ENCODE measurements at regions not wholly inside any gene's neighbourhood (a gene's known extent, or its start where the extent isn't known, plus 50 kb on each side); places are given as distances from the start of the nearest gene placed in this dataset.

DNA sequence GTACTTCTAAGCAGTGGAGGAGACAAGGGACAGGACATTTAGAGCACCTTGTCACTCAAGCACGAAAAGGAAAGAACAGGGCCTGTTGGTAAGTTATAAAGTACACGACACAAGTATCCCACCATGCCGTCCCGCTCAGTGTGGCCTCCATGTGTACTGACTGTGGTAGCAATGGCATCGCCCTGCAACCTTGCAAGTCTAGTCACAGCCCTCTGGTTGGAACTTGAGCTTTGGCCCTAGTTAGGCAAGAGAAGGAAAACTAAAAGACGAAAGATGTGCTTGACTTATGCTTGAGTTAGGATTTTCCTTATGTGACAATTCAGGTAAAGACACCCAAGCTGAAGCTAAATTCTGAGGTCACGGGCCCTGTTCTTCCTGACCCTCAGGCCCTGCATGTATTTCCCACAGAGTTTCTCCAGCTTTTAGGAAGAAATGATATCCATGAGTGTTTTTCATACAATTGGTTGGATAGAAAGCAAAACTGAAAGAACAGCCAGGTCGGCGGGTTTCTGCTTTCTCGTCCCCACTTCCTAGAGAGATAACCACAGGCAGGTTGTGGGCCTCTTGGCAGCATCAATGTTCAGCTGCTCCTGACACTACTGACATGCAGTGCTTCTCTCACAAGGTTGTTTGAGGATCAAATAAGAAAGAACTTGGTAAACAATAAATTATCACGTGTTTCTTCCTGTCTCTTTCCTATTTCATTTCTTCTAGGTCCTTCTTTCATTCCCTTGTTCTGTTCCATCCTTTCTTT, 216.2 kb downstream of the IRS2 start:
- TF ChIP-seq ZNF585B (tag by site-specific recombination; IDR thresholded peaks at IDR 0.05) (no peak), ZNF629 (tag by site-specific recombination; IDR thresholded peaks at IDR 0.05) (no peak), ZNF292 (tag by site-specific recombination; IDR thresholded peaks at IDR 0.05; ENCODE audit: borderline replicate concordance, low read depth) (no peak), ZNF221 (tag by site-specific recombination; IDR thresholded peaks at IDR 0.05; ENCODE audit: borderline replicate concordance) (no peak), PRDM1 (tag by site-specific recombination; IDR thresholded peaks at IDR 0.05) (no peak), ZNF132 (tag by site-specific recombination; IDR thresholded peaks at IDR 0.05; ENCODE audit: borderline replicate concordance) (no peak), ZNF555 (tag by site-specific recombination; conservative IDR thresholded peaks at IDR 0.05) (no peak), ZNF366 (tag by site-specific recombination; conservative IDR thresholded peaks at IDR 0.05) (no peak), YY2 (tag by site-specific recombination; IDR thresholded peaks at IDR 0.05) (no peak), ZNF394 (tag by site-specific recombination; IDR thresholded peaks at IDR 0.05; ENCODE audit: borderline replicate concordance) (no peak)
- TF ChIP-seq, protein P1, sequence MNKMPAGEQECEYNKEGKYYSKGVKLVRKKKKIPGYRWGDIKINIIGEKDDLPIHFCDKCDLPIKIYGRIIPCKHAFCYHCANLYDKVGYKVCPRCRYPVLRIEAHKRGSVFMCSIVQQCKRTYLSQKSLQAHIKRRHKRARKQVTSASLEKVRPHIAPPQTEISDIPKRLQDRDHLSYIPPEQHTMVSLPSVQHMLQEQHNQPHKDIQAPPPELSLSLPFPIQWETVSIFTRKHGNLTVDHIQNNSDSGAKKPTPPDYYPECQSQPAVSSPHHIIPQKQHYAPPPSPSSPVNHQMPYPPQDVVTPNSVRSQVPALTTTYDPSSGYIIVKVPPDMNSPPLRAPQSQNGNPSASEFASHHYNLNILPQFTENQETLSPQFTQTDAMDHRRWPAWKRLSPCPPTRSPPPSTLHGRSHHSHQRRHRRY (tag by site-specific recombination; IDR thresholded peaks at IDR 0.05) = no peak
- TF ChIP-seq, protein P2, sequence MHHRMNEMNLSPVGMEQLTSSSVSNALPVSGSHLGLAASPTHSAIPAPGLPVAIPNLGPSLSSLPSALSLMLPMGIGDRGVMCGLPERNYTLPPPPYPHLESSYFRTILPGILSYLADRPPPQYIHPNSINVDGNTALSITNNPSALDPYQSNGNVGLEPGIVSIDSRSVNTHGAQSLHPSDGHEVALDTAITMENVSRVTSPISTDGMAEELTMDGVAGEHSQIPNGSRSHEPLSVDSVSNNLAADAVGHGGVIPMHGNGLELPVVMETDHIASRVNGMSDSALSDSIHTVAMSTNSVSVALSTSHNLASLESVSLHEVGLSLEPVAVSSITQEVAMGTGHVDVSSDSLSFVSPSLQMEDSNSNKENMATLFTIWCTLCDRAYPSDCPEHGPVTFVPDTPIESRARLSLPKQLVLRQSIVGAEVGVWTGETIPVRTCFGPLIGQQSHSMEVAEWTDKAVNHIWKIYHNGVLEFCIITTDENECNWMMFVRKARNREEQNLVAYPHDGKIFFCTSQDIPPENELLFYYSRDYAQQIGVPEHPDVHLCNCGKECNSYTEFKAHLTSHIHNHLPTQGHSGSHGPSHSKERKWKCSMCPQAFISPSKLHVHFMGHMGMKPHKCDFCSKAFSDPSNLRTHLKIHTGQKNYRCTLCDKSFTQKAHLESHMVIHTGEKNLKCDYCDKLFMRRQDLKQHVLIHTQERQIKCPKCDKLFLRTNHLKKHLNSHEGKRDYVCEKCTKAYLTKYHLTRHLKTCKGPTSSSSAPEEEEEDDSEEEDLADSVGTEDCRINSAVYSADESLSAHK (tag by site-specific recombination; IDR thresholded peaks at IDR 0.05) = no peak
- TF ChIP-seq, protein P3, sequence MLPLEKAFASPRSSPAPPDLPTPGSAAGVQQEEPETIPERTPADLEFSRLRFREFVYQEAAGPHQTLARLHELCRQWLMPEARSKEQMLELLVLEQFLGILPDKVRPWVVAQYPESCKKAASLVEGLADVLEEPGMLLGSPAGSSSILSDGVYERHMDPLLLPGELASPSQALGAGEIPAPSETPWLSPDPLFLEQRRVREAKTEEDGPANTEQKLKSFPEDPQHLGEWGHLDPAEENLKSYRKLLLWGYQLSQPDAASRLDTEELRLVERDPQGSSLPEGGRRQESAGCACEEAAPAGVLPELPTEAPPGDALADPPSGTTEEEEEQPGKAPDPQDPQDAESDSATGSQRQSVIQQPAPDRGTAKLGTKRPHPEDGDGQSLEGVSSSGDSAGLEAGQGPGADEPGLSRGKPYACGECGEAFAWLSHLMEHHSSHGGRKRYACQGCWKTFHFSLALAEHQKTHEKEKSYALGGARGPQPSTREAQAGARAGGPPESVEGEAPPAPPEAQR (tag by site-specific recombination; IDR thresholded peaks at IDR 0.05) = no peak
- TF ChIP-seq, protein P4, sequence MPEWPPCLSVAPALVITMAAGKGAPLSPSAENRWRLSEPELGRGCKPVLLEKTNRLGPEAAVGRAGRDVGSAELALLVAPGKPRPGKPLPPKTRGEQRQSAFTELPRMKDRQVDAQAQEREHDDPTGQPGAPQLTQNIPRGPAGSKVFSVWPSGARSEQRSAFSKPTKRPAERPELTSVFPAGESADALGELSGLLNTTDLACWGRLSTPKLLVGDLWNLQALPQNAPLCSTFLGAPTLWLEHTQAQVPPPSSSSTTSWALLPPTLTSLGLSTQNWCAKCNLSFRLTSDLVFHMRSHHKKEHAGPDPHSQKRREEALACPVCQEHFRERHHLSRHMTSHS (tag by site-specific recombination; IDR thresholded peaks at IDR 0.05) = no peak
- H3K36me3 ChIP-seq (ENCODE audit: control insufficient read depth in 2 of 2, insufficient read depth in 1 of 2, low read length in 2 of 2) = no peaks in the 10 kb centered on the region
- POLR2A ChIA-PET = no interaction called here
- CTCF ChIA-PET = no interaction called here
- H3K4me3 ChIP-seq (ENCODE audit: low read depth, low read length) = no peak overlapping the region
- H3K4me1 ChIP-seq (ENCODE audit: control insufficient read depth, insufficient read depth, low read length) = no peaks in the 10 kb centered on the region
- no peaks in the 10 kb centered on the region for H3K9me3 ChIP-seq (ENCODE audit: control insufficient read depth, insufficient read depth, low read depth, low read length)
- no peak overlapping the region for H3K27ac ChIP-seq (ENCODE audit: extremely low read depth, low read depth, low read length)

DNA sequence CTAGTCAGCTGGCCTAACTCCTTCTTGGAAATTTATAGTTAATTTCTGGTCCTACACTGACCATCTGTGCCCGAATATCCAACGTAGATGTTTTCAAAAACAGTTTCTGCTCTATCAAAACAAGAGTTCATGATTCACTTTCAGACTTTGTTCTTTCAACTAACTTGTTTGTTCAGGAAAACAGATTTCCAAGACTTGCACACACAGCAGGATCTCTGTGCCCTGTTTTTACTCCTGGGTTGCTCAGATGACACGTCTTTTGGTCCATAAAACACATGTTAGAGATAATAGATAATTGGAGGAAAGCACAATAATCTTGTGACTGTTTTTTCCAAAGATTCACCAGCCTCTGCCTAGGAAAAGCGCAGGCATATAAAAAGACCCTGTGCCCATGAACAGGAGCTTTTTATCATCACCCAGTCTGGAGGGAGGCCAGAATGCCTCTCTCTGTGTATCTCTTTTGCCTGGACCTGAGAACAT, 218.0 kb downstream of the IRS2 start:
- ChIA-PET POLR2A (no interaction called here), CTCF (interaction anchor here (0.7 kb wide), 1 partner anchor 501 kb away, joined by 3 read pairs; no protein-coding TSS in a partner anchor)
- Histone ChIP-seq H3K9me3 (ENCODE audit: control insufficient read depth, insufficient read depth, low read depth, low read length) (no peaks in the 10 kb centered on the region), H3K36me3 (ENCODE audit: control insufficient read depth in 2 of 2, insufficient read depth in 1 of 2, low read length in 2 of 2) (no peaks in the 10 kb centered on the region), H3K27ac (ENCODE audit: extremely low read depth, low read depth, low read length) (no peak overlapping the region), H3K4me3 (ENCODE audit: low read depth, low read length) (no peak overlapping the region), H3K4me1 (ENCODE audit: control insufficient read depth, insufficient read depth, low read length) (no peaks in the 10 kb centered on the region)
- TF ChIP-seq ZNF324 (tag by site-specific recombination; IDR thresholded peaks at IDR 0.05) (no peak), ZNF777 (tag by site-specific recombination; IDR thresholded peaks at IDR 0.05; ENCODE audit: borderline replicate concordance) (no peak), ZNF23 (tag by site-specific recombination; IDR thresholded peaks at IDR 0.05; ENCODE audit: borderline replicate concordance) (no peak), KLF7 (tag by site-specific recombination; IDR thresholded peaks at IDR 0.05; ENCODE audit: borderline replicate concordance) (no peak), ZNF473 (tag by site-specific recombination; IDR thresholded peaks at IDR 0.05) (no peak), ZNF24 (tag by site-specific recombination; IDR thresholded peaks at IDR 0.05) (no peak), ZNF791 (tag by site-specific recombination; IDR thresholded peaks at IDR 0.05) (no peak), KLF8 (tag by site-specific recombination; IDR thresholded peaks at IDR 0.05) (no peak), HOXC10 (CRISPR knock-in tag; IDR thresholded peaks at IDR 0.05) (no peak), ZNF174 (tag by site-specific recombination; IDR thresholded peaks at IDR 0.05) (no peak)
